GM21515 (cell line): ENCODE measurements at regions not wholly inside any gene's neighbourhood (a gene's known extent, or its start where the extent isn't known, plus 50 kb on each side); places are given as distances from the start of the nearest gene placed in this dataset.
A peak's percentile ranks its signal among the peaks of the same experiment; 100 is the strongest.

Experiments
- ATAC-seq: cut with Tn5 transposase; IDR thresholded peaks from one replicate; pipeline ENCODE4 v1.9.1; 2021; ENCODE audit not compliant: unreplicated experiment

DNA sequence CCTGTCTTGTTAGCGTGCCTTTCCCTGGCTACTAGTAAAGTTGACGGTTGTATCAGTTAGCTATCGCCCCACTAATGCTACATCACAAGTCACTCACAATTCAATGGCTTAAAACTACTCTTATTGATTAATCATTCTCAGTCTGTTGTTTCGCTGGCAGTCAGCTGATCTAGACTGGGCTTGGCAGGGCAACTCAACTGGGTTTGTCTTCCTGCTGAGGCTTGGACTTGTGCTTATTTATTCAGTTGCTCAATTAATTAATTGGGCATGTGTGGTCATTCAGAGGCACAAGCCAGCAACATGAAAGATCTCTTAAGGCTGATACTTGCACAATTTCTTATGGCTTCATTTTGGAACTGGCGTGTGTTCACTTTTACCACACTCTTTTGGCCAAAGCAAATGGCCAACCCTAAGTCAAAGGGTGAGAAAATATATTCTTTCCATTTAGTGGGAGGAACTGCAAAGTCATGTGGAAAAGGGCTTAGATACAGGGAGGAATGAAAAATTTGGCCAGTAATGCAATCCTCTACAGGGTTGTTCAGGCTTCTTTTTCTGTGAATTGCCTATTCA, 333.5 kb downstream of the GPR37 start:
- no peak for ATAC-seq

DNA sequence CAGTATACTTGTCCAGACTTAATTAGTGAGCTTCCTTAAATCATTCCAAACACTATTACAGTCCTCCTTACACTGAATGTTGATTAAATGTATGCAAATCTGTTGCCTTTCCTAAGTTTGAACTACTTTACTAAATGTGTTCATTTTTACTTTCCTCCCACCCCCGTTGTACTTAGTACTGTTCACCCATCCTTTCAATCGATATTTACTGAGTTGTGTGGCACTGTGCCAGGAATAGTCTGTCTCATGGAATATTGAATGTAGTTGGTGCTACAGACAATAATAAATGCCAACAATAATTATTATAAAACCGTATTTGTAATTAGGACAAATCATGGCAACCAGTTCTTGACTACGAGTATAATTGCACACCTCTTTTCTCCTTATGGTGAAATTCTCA, 335.7 kb downstream of the GPR37 start:
- no peak for ATAC-seq

DNA sequence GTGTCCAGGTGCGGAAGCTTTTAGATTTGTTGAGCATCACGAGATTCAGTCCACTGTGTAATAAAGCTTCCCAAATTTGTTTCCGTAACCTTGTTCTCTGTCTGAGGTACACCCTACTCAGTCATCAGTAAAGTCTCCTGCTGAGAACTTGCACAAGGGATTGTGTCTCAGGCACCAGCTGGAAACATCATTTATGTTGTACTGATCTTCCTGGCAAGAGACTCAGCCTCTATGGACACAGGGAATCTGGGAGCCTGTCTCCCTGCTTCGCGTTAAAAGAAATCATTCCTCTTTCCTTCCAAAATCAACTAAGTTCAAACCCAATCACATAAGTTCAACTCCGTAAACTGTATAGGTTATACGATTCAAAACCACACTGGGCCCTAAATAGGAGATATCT, 336.8 kb downstream of the GPR37 start:
- no peak for ATAC-seq

DNA sequence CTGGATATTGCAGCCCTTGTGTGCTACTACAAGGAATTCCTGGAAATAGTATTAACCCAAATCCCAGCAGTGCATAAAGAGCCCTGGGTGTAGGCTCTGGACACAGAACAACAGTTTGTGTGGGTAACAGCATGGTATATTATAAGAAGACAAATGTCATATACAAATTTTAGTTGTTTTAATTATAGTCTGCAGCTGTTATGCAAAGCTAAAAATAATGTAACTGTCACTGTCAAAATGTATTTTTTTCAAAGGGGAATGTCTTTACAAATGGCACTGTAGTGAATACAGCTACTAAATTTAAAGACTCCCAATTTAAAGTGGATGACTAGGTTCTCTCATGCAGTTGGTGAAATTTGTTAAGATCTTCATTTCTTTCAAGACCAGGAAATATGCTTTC, 339.0 kb downstream of the GPR37 start:
- no peak for ATAC-seq

DNA sequence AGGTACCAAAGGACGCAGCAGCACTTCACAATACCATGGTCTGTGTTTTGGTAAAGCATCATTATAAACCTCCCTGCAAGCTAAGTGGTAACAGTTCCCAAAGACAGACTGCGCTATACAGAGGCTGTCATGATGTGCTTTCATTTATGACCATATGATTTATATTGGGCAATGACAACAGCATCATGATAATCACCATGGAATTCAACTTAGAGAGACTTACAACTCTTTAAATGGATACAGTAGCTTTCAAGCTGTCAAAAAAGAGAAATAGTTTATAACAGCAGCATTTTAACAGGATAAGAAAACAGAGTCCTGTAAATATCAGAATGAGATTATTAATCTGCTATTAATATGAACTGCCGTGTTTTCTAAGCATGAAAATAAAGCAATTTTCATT, 341.7 kb downstream of the GPR37 start:
- no peak for ATAC-seq

DNA sequence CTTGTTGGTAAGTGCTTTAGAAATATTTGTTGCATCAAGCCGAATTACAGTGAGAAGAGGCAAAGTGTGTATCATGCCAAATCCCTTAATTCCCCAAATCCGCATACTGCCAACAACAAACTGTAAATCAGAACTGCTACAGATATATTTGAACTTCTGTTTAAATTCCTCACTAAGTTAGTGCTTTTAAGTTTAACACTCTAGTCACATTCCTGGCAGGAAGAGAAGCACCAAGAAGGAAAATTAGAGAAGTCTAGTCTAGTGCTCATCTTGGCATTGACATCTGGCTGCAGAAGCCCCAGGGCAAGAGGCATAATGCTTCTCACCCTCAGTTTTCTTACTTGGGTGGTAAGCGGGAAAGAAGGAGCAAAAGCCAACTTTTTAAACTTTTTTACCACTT, 343.5 kb downstream of the GPR37 start:
- no peak for ATAC-seq

DNA sequence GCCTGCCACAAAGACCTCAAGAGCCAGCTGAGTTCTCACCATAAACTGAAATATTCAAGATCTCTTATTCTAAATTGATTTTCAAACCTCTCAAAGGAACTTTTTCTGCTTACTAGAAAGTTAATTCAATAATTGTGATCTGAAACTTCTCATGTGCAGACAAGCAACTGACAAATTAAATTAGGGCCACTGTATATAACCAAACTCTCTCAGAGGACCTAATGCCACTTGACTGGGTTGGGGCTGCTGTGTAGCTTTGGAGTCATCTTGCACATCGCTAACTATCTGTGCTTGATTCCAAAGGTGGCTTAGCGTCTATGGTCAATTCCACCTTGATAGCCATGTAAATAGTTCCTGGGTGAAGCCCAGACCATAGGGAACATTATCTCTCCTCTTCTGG, 345.2 kb downstream of the GPR37 start:
- ATAC-seq: no peak

DNA sequence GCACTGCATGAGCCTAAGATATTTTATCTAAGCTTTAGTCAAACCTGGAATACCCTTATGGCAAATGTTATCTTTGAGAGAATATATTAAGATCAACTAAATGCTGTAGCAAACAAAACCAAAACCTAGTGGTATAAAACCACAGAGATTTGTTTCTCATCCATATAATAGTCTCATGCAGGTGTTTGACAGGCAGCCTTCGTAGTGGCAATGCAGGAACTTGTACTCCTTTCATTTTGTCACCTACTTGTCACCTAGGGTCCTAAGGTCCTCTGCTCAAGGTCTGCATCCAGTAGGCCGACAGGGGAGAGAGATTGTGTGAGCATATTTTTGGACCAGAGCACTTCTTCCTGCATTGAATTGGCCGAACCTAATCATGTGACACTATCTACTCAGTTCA, 352.6 kb downstream of the GPR37 start:
- ATAC-seq: no peak

DNA sequence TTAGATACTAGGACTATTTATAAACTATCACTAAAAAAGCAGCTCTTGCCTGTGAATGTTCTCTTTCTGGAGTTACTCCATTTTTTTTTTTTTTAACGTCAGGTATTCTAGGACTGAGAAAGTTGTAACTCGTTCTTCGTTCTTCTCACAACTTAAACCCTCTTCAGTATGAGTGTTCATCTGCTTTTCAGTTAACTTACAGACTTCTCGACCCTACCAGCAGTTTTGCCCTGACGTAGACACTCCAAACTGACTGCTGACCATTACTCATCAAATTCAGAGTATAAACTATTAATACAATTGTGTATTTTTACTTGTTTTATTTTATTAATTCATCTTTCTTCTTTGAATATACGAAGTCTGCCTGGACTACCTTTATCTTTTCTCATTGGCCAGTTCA, 353.1 kb downstream of the GPR37 start:
- ATAC-seq: no peak

DNA sequence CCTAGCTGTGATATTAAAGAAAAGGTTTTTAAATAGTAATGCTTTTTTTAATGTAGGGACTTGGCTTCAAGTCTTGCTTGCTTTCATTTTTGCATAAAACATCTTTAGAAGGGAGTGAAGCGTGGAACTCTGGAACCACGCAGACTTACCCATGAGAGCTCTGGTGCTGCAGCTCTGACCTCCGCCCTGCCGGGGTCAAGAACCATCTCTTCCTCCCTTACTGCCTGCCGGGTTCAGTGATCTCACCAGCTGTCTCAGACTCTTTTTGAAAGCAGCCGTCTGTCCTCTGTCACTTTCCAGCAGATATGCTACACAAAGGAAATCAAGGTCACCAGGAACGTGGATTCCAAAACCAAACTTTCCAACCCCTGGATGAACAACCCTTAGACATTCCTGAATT, 353.8 kb downstream of the GPR37 start:
- peak; percentile 47 for ATAC-seq

DNA sequence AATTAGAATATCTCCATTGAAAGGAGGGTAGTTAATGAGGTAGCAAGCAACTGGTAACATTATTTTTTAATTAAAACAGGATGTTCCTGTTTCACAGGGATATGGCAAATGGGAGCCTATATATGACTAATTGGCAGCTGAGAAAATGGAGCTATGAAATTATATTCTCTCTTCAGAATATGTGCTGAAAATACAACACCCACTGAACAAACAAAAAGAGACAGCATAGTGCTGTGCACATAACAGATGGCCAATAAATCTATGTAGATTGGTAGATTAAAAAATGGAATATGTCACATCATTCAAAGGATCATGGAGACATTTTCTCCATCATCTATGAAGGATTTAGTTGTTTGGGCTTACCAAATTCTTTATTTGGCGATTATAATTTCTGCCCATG, 362.0 kb downstream of the GPR37 start:
- ATAC-seq: no peak

DNA sequence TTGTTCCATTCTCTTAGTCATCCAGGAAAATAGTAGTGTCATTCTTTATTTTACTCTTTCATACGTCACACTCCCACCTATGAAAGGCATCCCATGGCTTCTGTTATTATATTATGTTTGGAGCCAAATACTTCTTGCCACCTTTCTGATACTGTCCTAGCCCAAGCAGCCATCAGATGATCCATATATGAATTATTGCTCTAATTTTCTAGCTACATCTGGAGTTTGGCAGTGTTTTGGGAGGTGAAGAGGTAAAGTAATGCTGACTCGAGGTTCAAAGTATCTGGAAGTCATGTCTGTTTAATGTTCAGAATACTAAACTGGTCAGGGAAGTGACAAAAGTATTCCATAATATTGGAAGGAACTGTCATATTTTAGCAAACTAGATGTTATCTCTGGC, 362.5 kb downstream of the GPR37 start:
- ATAC-seq: no peak

DNA sequence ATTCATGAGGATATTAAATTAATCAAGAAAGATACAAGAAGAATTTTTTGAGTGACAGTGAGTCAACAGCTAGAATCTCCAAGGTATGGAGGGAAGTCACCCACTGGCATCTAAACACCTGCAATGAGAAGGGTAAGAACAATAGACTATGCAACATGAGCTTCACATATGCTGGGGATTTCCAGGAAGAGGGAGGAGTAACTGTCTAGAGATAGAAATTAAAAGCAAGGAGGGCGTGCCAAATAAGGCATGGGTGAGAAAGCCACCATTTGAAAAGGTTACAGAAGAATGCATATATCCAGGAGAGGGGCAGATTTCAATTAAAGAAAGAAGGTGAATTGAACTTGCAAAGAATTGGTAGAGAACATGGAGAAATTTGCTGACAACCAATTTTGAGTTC, 365.7 kb downstream of the GPR37 start:
- ATAC-seq: no peak

DNA sequence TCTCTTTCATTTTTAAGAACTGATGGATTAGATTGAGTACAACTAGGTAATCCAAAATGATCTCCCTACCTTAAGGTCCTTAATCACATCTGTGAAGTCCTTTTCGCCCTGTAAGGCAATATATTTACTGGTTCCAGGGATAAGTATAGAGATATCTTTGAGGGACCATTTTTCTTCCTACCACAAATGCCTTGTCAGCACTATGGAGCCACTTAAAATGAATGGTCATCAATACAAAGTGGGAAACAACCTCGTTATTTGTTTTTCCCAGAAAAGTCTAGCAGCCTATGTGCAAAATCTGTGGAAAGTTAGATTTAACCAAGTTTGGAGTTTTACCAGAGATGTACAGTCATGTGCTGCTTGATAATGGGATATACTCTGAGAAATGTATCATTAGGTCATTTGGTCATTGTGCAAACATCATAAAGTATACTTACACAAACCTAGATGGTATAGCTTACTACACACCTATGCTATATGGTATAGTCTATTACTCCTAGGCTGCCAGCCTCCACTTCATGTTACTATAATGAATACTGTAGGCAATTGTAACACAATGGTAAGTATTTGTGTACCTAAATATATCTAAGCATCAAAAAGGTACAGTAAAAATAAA, 366.2 kb upstream of the TMEM229A start:
- ATAC-seq: no peak

DNA sequence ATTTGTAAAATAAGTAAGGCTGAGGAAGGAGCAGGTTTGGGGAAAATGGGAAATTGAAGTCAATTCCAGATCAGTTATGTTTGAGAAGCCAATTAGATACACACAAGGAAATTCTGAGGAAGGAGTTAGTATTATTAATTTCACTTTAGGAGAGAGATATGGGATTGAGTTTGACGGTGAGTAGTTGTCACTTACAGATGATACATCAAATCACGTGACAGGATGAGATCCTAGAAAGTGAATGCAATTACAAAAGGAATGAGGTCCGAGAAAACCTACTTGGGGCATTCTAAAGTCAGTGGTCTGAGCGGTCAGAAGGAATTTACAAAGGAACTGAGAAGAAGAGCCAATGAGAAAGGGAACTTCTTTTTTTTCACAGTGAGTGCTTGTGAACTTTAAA, 364.3 kb upstream of the TMEM229A start:
- ATAC-seq: no peak

DNA sequence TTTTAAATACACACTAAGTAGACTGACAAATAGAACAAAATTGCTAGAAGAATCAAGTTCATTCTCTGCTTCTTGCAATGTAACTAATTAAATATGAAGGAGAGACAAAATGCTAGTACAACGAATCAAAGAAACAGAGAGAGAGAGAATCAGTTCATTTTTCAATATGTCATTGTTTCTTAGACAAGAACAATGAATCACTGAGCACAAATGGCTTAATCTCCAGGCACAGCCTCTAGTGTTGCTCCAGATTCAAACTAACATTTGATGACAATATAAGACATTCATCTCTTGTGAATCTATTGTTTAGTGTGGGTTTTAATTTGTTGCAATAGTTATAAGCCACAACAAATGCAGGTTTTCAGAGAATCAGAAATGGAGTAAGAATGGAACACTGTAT, 357.4 kb upstream of the TMEM229A start:
- ATAC-seq: no peak

DNA sequence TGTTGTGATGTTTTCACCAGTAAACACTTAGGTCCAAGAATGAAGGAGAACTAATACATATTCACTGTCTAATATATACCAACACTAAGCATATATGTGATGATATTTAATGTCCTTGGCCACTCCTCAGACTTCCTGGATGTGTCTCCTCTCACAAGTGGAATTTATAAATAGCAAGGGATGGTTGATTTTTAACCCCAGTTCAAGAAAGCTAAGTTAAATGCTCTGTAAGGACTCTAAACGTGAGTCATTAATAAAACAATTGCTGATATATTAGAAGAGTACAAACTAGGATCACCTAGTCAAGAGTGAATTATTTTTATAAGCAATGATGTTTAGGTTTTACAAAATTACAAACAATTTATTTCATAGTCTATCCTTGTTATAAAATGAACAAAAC, 355.9 kb upstream of the TMEM229A start:
- no peak for ATAC-seq

DNA sequence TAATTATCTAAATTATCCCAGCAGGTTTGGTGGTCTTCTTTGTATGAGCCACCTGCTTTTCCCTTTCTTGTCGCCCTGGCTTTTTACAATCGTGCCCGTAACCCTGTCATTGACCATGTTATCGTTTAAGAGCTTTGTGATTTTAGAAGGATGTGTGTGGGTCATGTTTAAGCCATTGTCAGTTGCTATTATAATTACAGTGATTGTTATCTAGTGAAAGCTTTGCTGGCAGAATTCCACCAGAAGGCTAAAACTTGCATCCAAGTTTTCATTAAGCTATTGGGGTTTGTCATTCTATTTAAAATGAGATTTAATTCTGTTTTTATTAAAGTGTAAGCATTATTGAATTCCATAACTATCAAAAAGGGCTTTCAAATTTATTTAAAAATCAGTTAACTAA, 354.2 kb upstream of the TMEM229A start:
- ATAC-seq: no peak

DNA sequence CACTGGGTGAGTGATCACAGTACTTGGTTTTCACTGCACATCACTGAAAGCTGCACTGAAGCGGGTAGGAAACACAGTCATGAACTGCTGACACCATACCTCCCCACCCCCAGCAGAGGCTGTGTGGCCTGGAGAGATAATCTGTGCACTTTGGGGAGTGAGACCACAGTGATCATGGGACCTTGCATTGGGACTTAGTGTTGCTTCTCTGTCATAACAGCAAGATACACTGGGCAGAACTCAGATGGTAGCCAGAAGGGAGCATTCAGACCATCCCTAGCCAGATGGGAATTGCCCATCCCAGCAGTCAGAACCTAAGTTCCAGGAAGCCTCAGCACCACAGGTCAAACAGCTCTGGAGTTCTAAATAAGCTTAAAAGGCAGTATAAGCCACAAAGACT, 346.4 kb upstream of the TMEM229A start:
- ATAC-seq: no peak

DNA sequence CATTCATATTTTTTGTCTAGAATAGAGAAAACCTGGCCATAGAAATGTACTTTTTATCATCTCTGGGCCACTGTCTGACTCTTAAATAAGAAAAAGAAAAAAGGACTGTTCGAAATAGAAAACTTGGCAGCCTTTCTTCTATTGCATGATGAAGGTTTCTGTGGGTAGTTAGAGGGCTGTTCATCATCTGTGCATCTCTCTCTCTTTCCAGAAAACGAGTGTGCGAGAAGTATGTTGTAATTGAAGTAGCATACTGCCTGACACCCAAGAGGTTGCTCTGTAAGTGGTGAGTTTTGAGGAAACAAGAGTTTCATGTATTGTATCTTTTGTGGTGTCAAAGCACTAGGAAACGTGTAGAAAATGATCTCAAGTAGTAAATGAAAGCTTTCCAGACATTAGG, 343.2 kb upstream of the TMEM229A start:
- no peak for ATAC-seq

DNA sequence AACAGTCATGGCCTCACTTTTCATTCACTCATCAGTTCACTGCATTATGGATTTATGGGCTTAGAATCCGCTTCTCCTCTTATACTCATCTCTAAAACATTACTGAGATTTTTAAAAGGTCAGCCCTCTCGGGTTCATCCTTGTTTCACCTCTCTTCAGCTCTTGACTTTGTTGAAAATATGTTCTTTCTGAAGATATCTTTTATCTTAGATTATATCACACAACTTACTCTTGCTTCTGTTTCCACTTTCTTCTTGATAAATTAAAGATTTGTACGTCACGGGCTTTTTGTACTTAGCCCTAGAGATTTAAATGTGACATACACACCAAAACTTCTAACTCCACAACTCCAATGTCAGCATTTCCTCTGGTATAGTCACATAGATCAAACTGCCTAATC, 342.5 kb upstream of the TMEM229A start:
- no peak for ATAC-seq

DNA sequence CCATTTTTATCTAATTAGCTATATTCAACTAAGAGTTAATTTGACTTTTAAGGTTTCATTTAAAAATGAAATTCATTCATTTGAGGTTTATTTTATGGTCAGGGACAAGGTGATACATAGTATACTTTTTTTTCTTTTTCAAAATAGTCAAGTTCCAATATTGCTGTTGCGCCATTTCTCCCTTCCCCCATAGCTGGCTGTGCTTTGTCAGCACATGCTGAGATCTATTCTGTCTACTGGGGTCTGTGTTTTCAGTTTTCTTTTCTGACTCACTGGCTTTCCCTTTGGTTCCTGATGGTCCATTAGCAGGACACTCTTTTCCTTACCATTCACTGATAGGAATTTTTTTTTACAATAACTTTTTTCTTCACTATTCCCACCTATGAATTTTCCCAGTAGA, 336.4 kb upstream of the TMEM229A start:
- no peak for ATAC-seq

DNA sequence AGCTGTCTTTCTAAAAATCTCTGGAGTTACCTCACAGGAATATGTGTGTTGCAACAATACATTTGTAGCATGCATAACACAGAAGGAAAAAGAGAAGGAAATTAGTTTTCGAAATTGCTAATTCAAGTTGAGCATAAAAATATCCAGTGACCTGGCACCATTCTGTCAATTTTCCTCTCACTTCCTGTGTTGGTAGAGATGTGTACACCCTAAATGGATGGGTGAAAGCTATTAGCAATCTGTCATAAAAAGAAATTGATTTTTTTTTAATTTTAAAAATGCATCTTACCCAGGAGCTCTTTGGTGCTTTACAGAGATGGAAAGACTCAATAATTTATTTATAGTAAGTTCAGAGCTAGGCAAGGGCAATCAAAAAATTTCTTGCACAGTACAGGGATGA, 333.3 kb upstream of the TMEM229A start:
- no peak for ATAC-seq
